Upper lobe of right lung (tissue), 1 donor: ENCODE measurements at regions not wholly inside any gene's neighbourhood (a gene's known extent, or its start where the extent isn't known, plus 50 kb on each side); places are given as distances from the start of the nearest gene placed in this dataset.

Experiments used
- ATAC-seq: fragments of 200-7000 bp; cut with Tn5 transposase; one replicate; pipeline ENCODE4 v1.9.1; 2020; ENCODE audit warnings: mild to moderate bottlenecking, moderate library complexity
- DNase-seq: peaks from one replicate; pipeline ENCODE4 v3.0.0-alpha.2; 2020
- H3K27ac ChIP-seq: fragments of 200-600 bp; one replicate; pipeline ENCODE4 v1.8.0; 2022
- H3K27me3 ChIP-seq: fragments of 200-600 bp; one replicate; pipeline ENCODE4 v1.8.0; 2022; ENCODE audit warnings: mild to moderate bottlenecking
- H3K36me3 ChIP-seq: fragments of 200-600 bp; one replicate; pipeline ENCODE4 v1.8.0; 2022
- H3K4me1 ChIP-seq: fragments of 200-600 bp; one replicate; pipeline ENCODE4 v1.8.0; 2022
- H3K4me3 ChIP-seq: fragments of 200-600 bp; one replicate; pipeline ENCODE4 v1.8.0; 2022; ENCODE audit warnings: mild to moderate bottlenecking
- H3K9me3 ChIP-seq: fragments of 200-600 bp; one replicate; pipeline ENCODE4 v1.8.0; 2022
- intact Hi-C: fragments of 100-400 bp; cut with DNase I; formaldehyde crosslinking; loops from one replicate; pipeline ENCODE4 v1.11.0; 2022
- TF ChIP-seq, protein P1 (sequence below): fragments of 200-600 bp; IDR thresholded peaks from one replicate; pipeline ENCODE4 v1.8.0; 2022; ENCODE audit warnings: antibody characterized with exemption
- donor health status: DM: no; HTN: yes; CAD: no; lungs with severe emphysema.

DNA sequence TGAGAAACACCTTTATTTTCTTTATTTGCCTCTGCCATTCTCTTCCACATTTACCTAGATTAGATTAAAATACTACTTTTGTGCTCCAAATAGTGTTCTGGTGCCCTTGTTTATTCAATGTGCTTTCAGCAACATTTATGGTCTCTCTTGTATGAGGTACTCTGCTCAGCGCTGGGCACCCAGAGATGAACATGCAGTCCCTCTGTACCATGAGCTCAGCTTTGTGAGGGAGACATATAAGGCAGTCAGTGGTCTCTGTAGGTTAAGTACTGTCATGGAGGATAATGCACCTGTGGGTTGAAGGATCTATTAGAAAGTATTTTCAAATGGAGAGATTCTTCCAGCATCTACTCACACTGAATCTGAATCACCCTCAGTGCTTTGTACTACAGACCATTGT, 176.5 kb downstream of the TAF11L14 start:
- no peaks in the 10 kb centered on the region for H3K27me3 ChIP-seq
- no peak for DNase-seq
- no peak overlapping the region for H3K27ac ChIP-seq
- intact Hi-C loops = no loop called here
- no peaks in the 10 kb centered on the region for H3K36me3 ChIP-seq
- H3K4me1 ChIP-seq = no peaks in the 10 kb centered on the region
- ATAC-seq = no peak
- no peaks in the 10 kb centered on the region for H3K9me3 ChIP-seq
- H3K4me3 ChIP-seq = no peak overlapping the region
- TF ChIP-seq, protein P1, sequence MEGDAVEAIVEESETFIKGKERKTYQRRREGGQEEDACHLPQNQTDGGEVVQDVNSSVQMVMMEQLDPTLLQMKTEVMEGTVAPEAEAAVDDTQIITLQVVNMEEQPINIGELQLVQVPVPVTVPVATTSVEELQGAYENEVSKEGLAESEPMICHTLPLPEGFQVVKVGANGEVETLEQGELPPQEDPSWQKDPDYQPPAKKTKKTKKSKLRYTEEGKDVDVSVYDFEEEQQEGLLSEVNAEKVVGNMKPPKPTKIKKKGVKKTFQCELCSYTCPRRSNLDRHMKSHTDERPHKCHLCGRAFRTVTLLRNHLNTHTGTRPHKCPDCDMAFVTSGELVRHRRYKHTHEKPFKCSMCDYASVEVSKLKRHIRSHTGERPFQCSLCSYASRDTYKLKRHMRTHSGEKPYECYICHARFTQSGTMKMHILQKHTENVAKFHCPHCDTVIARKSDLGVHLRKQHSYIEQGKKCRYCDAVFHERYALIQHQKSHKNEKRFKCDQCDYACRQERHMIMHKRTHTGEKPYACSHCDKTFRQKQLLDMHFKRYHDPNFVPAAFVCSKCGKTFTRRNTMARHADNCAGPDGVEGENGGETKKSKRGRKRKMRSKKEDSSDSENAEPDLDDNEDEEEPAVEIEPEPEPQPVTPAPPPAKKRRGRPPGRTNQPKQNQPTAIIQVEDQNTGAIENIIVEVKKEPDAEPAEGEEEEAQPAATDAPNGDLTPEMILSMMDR = no peak

DNA sequence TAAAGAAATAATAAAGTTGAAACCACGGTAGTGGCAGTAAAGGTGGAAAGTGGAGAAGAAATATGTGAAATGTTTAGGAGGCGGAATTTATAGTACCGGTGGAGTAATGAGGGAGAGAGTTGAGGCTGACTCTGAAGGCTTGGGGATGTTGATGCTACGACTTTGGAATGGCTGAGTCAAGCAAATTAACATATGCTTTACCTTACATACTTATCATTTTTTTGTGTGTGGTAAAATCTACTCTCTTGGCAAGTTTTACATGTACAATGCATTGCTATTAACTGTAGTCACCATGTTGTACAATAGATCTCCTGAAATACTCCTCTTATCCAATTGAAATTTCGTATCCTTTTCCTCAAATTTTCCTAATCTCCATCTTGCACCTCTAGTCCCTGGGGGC, 179.0 kb downstream of the TAF11L14 start:
- no peak for ATAC-seq
- intact Hi-C loops = no loop called here
- no peaks in the 10 kb centered on the region for H3K9me3 ChIP-seq
- no peak for DNase-seq
- no peaks in the 10 kb centered on the region for H3K36me3 ChIP-seq
- no peak overlapping the region for H3K27ac ChIP-seq
- TF ChIP-seq, protein P1 = no peak
- no peaks in the 10 kb centered on the region for H3K4me1 ChIP-seq
- H3K4me3 ChIP-seq = no peak overlapping the region
- no peaks in the 10 kb centered on the region for H3K27me3 ChIP-seq

DNA sequence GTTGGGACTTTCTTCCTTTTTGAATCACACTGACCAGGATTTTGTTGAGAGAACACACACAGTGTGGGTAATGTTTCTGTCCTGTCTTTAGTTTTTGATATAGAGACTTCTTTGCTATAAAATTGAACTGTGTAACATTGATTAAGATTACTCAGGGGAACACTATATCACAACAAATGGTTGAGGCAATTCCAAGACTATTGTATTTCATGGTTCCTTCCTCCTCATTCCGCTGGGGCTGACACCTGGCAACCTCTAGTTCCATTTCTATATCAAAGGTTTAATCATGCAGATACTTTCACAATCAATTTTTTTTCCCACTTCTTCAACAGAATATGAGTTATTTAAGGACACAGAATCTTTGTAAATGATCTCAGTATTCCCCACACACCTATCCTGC, 182.2 kb downstream of the TAF11L14 start:
- TF ChIP-seq, protein P1 = no peak
- Histone ChIP-seq H3K4me1 (no peaks in the 10 kb centered on the region), H3K27me3 (no peaks in the 10 kb centered on the region), H3K27ac (no peak overlapping the region), H3K36me3 (no peaks in the 10 kb centered on the region), H3K9me3 (no peaks in the 10 kb centered on the region), H3K4me3 (no peak overlapping the region)
- ATAC-seq (no peak), DNase-seq (no peak)
- intact Hi-C loops = no loop called here

DNA sequence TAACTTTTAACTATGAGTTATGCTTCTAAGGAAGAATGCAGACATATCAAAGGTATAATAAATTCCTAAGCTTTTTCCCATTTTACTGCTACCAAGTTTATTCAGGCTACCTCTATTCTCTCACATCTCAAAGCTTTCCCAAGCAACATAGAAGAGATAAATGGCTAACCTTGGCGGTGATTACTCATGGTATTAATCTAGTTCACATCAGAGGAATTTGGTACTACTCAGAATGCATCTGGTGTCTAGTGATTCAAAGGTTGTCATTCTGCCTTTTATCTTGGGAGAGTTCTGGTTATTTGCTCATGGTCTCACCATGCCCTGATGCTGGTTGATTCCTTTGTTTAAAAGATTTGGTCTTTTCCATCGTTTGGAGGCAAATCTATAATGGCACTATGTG, 182.7 kb downstream of the TAF11L14 start:
- Histone ChIP-seq H3K36me3 (no peaks in the 10 kb centered on the region), H3K4me1 (no peaks in the 10 kb centered on the region), H3K27me3 (no peaks in the 10 kb centered on the region), H3K27ac (no peak overlapping the region), H3K4me3 (no peak overlapping the region), H3K9me3 (no peaks in the 10 kb centered on the region)
- TF ChIP-seq, protein P1 = no peak
- no peak for ATAC-seq
- intact Hi-C loops = no loop called here
- DNase-seq = no peak

DNA sequence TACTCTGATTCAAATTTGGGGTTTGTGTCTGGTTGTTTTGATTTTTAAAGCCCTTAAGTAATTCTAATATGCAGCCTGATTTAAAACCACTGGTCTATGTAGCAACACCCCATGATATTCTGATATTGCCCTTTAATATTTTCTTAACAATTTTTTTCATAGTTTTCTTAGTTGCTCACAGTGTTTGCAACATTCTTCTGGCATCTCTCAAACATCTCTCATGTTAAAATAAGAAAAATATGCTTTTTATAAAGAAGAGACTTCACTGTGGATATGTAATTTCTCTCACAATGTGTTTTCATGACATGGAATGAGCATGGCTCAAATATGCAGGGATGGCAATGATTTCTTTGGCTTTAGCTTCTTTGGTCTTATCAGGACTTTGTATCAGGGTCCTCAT, 183.7 kb downstream of the TAF11L14 start:
- Histone ChIP-seq H3K27ac (no peak overlapping the region), H3K36me3 (no peaks in the 10 kb centered on the region), H3K4me3 (no peak overlapping the region), H3K4me1 (no peaks in the 10 kb centered on the region), H3K9me3 (no peaks in the 10 kb centered on the region), H3K27me3 (no peaks in the 10 kb centered on the region)
- intact Hi-C loops = no loop called here
- DNase-seq (no peak), ATAC-seq (no peak)
- TF ChIP-seq, protein P1 = no peak

DNA sequence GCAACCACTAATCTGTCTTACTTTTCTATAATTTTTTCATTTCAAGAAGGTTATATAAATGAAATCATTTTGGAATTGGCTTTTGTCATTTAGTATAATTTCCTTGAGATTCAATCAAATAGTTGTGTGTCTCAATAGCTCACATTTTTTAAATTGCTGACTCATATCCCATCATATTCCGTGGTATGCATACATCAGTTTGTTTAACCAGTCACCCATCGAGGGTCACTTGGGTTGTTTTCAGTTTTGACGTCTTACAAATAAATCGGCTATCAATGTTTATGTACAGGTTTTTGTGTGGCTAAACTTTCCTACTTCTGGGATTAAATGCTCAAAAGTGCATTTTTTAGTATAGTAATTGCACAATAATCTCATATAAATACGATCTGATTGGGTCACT, 185.5 kb downstream of the TAF11L14 start:
- H3K36me3 ChIP-seq = no peaks in the 10 kb centered on the region
- DNase-seq = no peak
- TF ChIP-seq, protein P1 = no peak
- intact Hi-C loops = no loop called here
- H3K27ac ChIP-seq = no peak overlapping the region
- H3K4me3 ChIP-seq = no peak overlapping the region
- no peaks in the 10 kb centered on the region for H3K9me3 ChIP-seq
- ATAC-seq = no peak
- no peaks in the 10 kb centered on the region for H3K27me3 ChIP-seq
- no peaks in the 10 kb centered on the region for H3K4me1 ChIP-seq
